CD4-positive, alpha-beta T cell (primary cell): ENCODE measurements at regions not wholly inside any gene's neighbourhood (a gene's known extent, or its start where the extent isn't known, plus 50 kb on each side); places are given as distances from the start of the nearest gene placed in this dataset.

Experiments used
- ATAC-seq: fragments of 200-7000 bp; cut with Tn5 transposase; one replicate; pipeline ENCODE4 v1.10.0; 2022; ENCODE audit warnings: mild to moderate bottlenecking; ENCODE audit not compliant: poor library complexity
- CTCF ChIA-PET: fragments of 350-600 bp; sonication (Branson Sonifier 250); formaldehyde crosslinking; loops from one replicate; lab custom pipeline; 2021; ENCODE audit warnings: antibody characterized with exemption, inconsistent platforms; lab: Charles Lee
- POLR2A ChIA-PET: fragments of 350-600 bp; sonication (Branson Sonifier 250); formaldehyde crosslinking; loops from one replicate; lab custom pipeline; 2021; ENCODE audit warnings: antibody characterized with exemption, inconsistent platforms; lab: Charles Lee
- DNase-seq, 14 experiments: peaks; one replicate each; pipeline ENCODE4 v3.0.0-alpha.2; 2013 to 2020; ENCODE audit warnings: mixed read lengths in 2 of 14
- H3K27ac ChIP-seq, 2 donors: one replicate each; pipeline versions ENCODE4 v1.5.1 to v1.7.0; 2013; ENCODE audit warnings: low read length in 2 of 2, low read depth in 1 of 2, mild to moderate bottlenecking in 1 of 2
- H3K27me3 ChIP-seq, 2 experiments: 1 replicate in 1 of 2; 2 replicates in 1 of 2; pipeline versions ENCODE4 v1.6.1 to v1.7.0; 2013; ENCODE audit warnings: low read length in 2 of 2, control low read depth in 1 of 2, mild to moderate bottlenecking in 1 of 2, moderate library complexity in 1 of 2; ENCODE audit not compliant: insufficient read depth in 2 of 2, control insufficient read depth in 1 of 2
- H3K36me3 ChIP-seq: one replicate; pipeline ENCODE4 v1.6.1; 2013; ENCODE audit warnings: low read length, control low read depth; ENCODE audit not compliant: insufficient read depth
- H3K4me1 ChIP-seq: one replicate; pipeline ENCODE4 v1.6.1; 2013; ENCODE audit warnings: low read length, control low read depth; ENCODE audit not compliant: insufficient read depth
- H3K4me3 ChIP-seq: one replicate; pipeline ENCODE4 v1.5.1; 2013; ENCODE audit warnings: mild to moderate bottlenecking, low read length, moderate library complexity
- H3K9me3 ChIP-seq, 2 experiments: 1 replicate in 1 of 2; 2 replicates in 1 of 2; pipeline versions ENCODE4 v1.6.1 to v1.7.0; 2013; ENCODE audit warnings: low read length in 2 of 2, mild to moderate bottlenecking in 2 of 2, control low read depth in 1 of 2, moderate library complexity in 1 of 2; ENCODE audit not compliant: control insufficient read depth in 1 of 2, insufficient read depth in 1 of 2
- H3K27ac Mint-ChIP-seq: one replicate; pipeline ENCODE4 v1.8.0; 2020; ENCODE audit warnings: mixed read lengths
- H3K27me3 Mint-ChIP-seq: one replicate; pipeline ENCODE4 v1.8.0; 2021; ENCODE audit warnings: mixed read lengths
- H3K36me3 Mint-ChIP-seq: one replicate; pipeline ENCODE4 v1.8.0; 2021; ENCODE audit warnings: low read depth, mixed read lengths
- H3K4me1 Mint-ChIP-seq: one replicate; pipeline ENCODE4 v1.8.0; 2021; ENCODE audit warnings: low read depth, mixed read lengths
- H3K4me3 Mint-ChIP-seq: one replicate; pipeline ENCODE4 v1.8.0; 2020; ENCODE audit warnings: mild to moderate bottlenecking, mixed read lengths
- H3K9me3 Mint-ChIP-seq: one replicate; pipeline ENCODE4 v1.8.0; 2020; ENCODE audit warnings: mixed read lengths
- intact Hi-C, 2 experiments: fragments of 100-400 bp; cut with DNase I in 1 of 2; cut with micrococcal nuclease in 1 of 2; formaldehyde crosslinking; loops; one replicate each; pipeline versions ENCODE4 v1.15.1 to v1.9.0; 2023 to 2025; cut with DNase I, micrococcal nuclease
- TF ChIP-seq, protein P1 (sequence below): fragments of 200-600 bp; IDR thresholded peaks from one replicate; pipeline ENCODE4 v1.8.0; 2022; ENCODE audit warnings: antibody characterized with exemption, mild to moderate bottlenecking

GRCh38 chr12:25768151-25768550, 190.3 kb upstream of the RASSF8 start:
- no peaks in the 10 kb centered on the region for H3K4me1 Mint-ChIP-seq
- ATAC-seq (no peak), DNase-seq (no peak)
- H3K36me3 Mint-ChIP-seq, result no peaks in the 10 kb centered on the region
- intact Hi-C loops, result no loop called here
- no peaks in the 10 kb centered on the region for H3K36me3 ChIP-seq
- no peaks in the 10 kb centered on the region for H3K9me3 ChIP-seq
- no peaks in the 10 kb centered on the region for H3K27me3 Mint-ChIP-seq
- H3K27ac ChIP-seq, result no peak overlapping the region
- H3K4me1 ChIP-seq, result no peaks in the 10 kb centered on the region
- no peaks in the 10 kb centered on the region for H3K27me3 ChIP-seq
- H3K4me3 ChIP-seq, result no peak overlapping the region
- ChIA-PET POLR2A (no interaction called here), CTCF (no interaction called here)
- TF ChIP-seq, protein P1, sequence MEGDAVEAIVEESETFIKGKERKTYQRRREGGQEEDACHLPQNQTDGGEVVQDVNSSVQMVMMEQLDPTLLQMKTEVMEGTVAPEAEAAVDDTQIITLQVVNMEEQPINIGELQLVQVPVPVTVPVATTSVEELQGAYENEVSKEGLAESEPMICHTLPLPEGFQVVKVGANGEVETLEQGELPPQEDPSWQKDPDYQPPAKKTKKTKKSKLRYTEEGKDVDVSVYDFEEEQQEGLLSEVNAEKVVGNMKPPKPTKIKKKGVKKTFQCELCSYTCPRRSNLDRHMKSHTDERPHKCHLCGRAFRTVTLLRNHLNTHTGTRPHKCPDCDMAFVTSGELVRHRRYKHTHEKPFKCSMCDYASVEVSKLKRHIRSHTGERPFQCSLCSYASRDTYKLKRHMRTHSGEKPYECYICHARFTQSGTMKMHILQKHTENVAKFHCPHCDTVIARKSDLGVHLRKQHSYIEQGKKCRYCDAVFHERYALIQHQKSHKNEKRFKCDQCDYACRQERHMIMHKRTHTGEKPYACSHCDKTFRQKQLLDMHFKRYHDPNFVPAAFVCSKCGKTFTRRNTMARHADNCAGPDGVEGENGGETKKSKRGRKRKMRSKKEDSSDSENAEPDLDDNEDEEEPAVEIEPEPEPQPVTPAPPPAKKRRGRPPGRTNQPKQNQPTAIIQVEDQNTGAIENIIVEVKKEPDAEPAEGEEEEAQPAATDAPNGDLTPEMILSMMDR, result no peak
- no peaks in the 10 kb centered on the region for H3K9me3 Mint-ChIP-seq
- no peak overlapping the region for H3K27ac Mint-ChIP-seq
- H3K4me3 Mint-ChIP-seq, result no peak overlapping the region

GRCh38 chr12:25769082-25769945, 189.2 kb upstream of the RASSF8 start:
- DNase-seq (no peak), ATAC-seq (no peak)
- no peak overlapping the region for H3K4me3 Mint-ChIP-seq
- H3K36me3 Mint-ChIP-seq, result no peaks in the 10 kb centered on the region
- H3K9me3 Mint-ChIP-seq, result no peaks in the 10 kb centered on the region
- intact Hi-C loops, result no loop called here
- TF ChIP-seq, protein P1, result no peak
- Histone ChIP-seq H3K27me3 (no peaks in the 10 kb centered on the region), H3K4me1 (no peaks in the 10 kb centered on the region), H3K9me3 (no peaks in the 10 kb centered on the region), H3K4me3 (no peak overlapping the region), H3K27ac (no peak overlapping the region), H3K36me3 (no peaks in the 10 kb centered on the region)
- POLR2A ChIA-PET, result no interaction called here
- no peaks in the 10 kb centered on the region for H3K27me3 Mint-ChIP-seq
- H3K27ac Mint-ChIP-seq, result no peak overlapping the region
- no peaks in the 10 kb centered on the region for H3K4me1 Mint-ChIP-seq
- CTCF ChIA-PET, result no interaction called here

DNA sequence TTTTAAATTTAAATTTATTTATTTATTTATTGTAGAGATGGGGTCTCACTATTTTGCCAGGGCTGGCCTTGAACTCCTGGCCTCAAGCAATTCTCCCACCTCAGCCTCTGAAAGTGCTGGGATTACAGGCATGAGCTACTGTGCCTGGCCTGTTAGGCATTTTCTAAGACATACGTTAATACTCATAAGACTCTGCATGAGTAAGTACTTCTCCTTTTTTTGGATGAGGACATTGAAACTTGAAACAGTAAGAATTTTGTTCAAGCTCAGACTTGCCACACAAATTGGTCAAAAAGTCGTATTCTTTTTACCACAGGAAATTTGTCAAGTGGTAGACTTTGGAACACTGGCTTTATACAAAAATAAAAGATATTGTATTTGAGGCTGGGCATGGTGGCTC, 187.4 kb upstream of the RASSF8 start:
- intact Hi-C loops, result no loop called here
- Mint-ChIP-seq H3K27ac (no peak overlapping the region), H3K4me3 (no peak overlapping the region), H3K9me3 (no peaks in the 10 kb centered on the region), H3K4me1 (no peaks in the 10 kb centered on the region), H3K27me3 (no peaks in the 10 kb centered on the region), H3K36me3 (no peaks in the 10 kb centered on the region)
- H3K27me3 ChIP-seq, result no peaks in the 10 kb centered on the region
- H3K36me3 ChIP-seq, result no peaks in the 10 kb centered on the region
- ChIA-PET CTCF (no interaction called here), POLR2A (no interaction called here)
- no peaks in the 10 kb centered on the region for H3K9me3 ChIP-seq
- DNase-seq (no peak), ATAC-seq (no peak)
- TF ChIP-seq, protein P1, result no peak
- H3K27ac ChIP-seq, result no peak overlapping the region
- no peaks in the 10 kb centered on the region for H3K4me1 ChIP-seq
- no peak overlapping the region for H3K4me3 ChIP-seq
